ENCODE measurements at regions not wholly inside any gene's neighbourhood (a gene's known extent, or its start where the extent isn't known, plus 50 kb on each side); places are given as distances from the start of the nearest gene placed in this dataset.

DNA sequence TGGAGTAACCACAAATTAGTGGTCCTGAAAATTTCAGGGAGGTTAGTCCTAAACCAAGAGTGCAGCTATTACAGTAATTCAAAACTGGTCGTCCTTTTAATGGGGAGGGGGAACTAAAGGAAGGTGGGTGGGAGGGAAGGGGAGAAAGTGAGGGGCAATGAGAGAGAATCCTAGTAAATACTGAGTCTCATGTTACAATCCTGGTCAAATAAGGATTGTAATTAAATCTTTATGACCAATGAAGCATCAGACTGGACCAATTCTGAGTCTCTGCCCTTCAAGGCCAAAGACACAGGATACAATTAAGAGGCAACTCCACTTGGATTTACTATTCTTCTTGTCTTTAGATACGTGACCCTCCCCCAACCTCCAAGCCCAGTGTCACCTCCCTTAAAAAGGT, 262.9 kb downstream of the BCL11A start:
- Histone ChIP-seq H3K27ac (ENCODE audit: low read depth, low read length) (no peak overlapping the region), H3K36me3 (ENCODE audit: control insufficient read depth, insufficient read depth, low read length) (no peaks in the 10 kb centered on the region), H3K9ac (ENCODE audit: extremely low read depth, low read length, poor library complexity, severe bottlenecking) (no peak overlapping the region), H3K27me3 (ENCODE audit: control insufficient read depth, insufficient read depth, low read length, poor library complexity, severe bottlenecking) (no peaks in the 10 kb centered on the region), H3K4me3 (ENCODE audit: low read length) (no peak overlapping the region), H3K9me3 (ENCODE audit: control insufficient read depth, low read length) (no peaks in the 10 kb centered on the region), H3K4me1 (ENCODE audit: control insufficient read depth, insufficient read depth, low read length) (no peaks in the 10 kb centered on the region)
- Mint-ChIP-seq H3K27me3 (ENCODE audit: insufficient read depth) (peaks cover 2% of the 10 kb centered on the region), H3K9me3 (peaks cover 5% of the 10 kb centered on the region), H3K4me3 (no peak overlapping the region), H3K36me3 (ENCODE audit: low read depth) (no peaks in the 10 kb centered on the region), H3K27ac (no peak overlapping the region), H3K4me1 (peaks cover 10% of the 10 kb centered on the region)
- no peak for DNase-seq
- WGBS, 2 experiments (ENCODE audit: insufficient coverage in 1 of 2, insufficient read length in 1 of 2) = 52 to 54% methylated on average over 2 of the region's 2 CpGs
- TF ChIP-seq, protein P1, sequence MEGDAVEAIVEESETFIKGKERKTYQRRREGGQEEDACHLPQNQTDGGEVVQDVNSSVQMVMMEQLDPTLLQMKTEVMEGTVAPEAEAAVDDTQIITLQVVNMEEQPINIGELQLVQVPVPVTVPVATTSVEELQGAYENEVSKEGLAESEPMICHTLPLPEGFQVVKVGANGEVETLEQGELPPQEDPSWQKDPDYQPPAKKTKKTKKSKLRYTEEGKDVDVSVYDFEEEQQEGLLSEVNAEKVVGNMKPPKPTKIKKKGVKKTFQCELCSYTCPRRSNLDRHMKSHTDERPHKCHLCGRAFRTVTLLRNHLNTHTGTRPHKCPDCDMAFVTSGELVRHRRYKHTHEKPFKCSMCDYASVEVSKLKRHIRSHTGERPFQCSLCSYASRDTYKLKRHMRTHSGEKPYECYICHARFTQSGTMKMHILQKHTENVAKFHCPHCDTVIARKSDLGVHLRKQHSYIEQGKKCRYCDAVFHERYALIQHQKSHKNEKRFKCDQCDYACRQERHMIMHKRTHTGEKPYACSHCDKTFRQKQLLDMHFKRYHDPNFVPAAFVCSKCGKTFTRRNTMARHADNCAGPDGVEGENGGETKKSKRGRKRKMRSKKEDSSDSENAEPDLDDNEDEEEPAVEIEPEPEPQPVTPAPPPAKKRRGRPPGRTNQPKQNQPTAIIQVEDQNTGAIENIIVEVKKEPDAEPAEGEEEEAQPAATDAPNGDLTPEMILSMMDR (conservative IDR thresholded peaks at IDR 0.05) = no peak

GRCh38 chr2:60285626-60286316, 267.7 kb downstream of the BCL11A start:
- Mint-ChIP-seq H3K36me3 (ENCODE audit: low read depth) (no peaks in the 10 kb centered on the region), H3K4me3 (no peak overlapping the region), H3K9me3 (peaks cover 3% of the 10 kb centered on the region), H3K4me1 (peaks cover 5% of the 10 kb centered on the region), H3K27me3 (ENCODE audit: insufficient read depth) (peaks cover 8% of the 10 kb centered on the region), H3K27ac (no peak overlapping the region)
- Histone ChIP-seq H3K4me1 (ENCODE audit: control insufficient read depth, insufficient read depth, low read length) (no peaks in the 10 kb centered on the region), H3K9ac (ENCODE audit: extremely low read depth, low read length, poor library complexity, severe bottlenecking) (no peak overlapping the region), H3K27me3 (ENCODE audit: control insufficient read depth, insufficient read depth, low read length, poor library complexity, severe bottlenecking) (no peaks in the 10 kb centered on the region), H3K9me3 (ENCODE audit: control insufficient read depth, low read length) (no peaks in the 10 kb centered on the region), H3K4me3 (ENCODE audit: low read length) (no peak overlapping the region), H3K36me3 (ENCODE audit: control insufficient read depth, insufficient read depth, low read length) (no peaks in the 10 kb centered on the region), H3K27ac (ENCODE audit: low read depth, low read length) (no peak overlapping the region)
- no peak for DNase-seq
- TF ChIP-seq, protein P1 (conservative IDR thresholded peaks at IDR 0.05) = peak; percentile 34
- WGBS, 2 experiments (ENCODE audit: insufficient coverage in 1 of 2, insufficient read length in 1 of 2) = 70 to 100% methylated on average over 1 to 5 of the region's 5 CpGs

GRCh38 chr2:60283626-60284025, 269.8 kb downstream of the BCL11A start:
- Mint-ChIP-seq H3K4me3 (no peak overlapping the region), H3K27me3 (ENCODE audit: insufficient read depth) (peaks cover 7% of the 10 kb centered on the region), H3K4me1 (no peaks in the 10 kb centered on the region), H3K27ac (no peak overlapping the region), H3K36me3 (ENCODE audit: low read depth) (no peaks in the 10 kb centered on the region), H3K9me3 (peaks cover under 1% of the 10 kb centered on the region)
- no peaks in the 10 kb centered on the region for H3K27me3 ChIP-seq (ENCODE audit: control insufficient read depth, insufficient read depth, low read length, poor library complexity, severe bottlenecking)
- H3K9me3 ChIP-seq (ENCODE audit: control insufficient read depth, low read length) = no peaks in the 10 kb centered on the region
- H3K9ac ChIP-seq (ENCODE audit: extremely low read depth, low read length, poor library complexity, severe bottlenecking) = no peak overlapping the region
- no peak overlapping the region for H3K4me3 ChIP-seq (ENCODE audit: low read length)
- 83 to 100% methylated on average over 1 to 4 of the region's 4 CpGs for WGBS, 2 experiments (ENCODE audit: insufficient coverage in 1 of 2, insufficient read length in 1 of 2)
- H3K4me1 ChIP-seq (ENCODE audit: control insufficient read depth, insufficient read depth, low read length) = no peaks in the 10 kb centered on the region
- no peak overlapping the region for H3K27ac ChIP-seq (ENCODE audit: low read depth, low read length)
- no peak for DNase-seq
- no peaks in the 10 kb centered on the region for H3K36me3 ChIP-seq (ENCODE audit: control insufficient read depth, insufficient read depth, low read length)
- TF ChIP-seq, protein P1 (conservative IDR thresholded peaks at IDR 0.05) = no peak

All from endodermal cell (in vitro differentiated cells).